ENCODE measurements at regions not wholly inside any gene's neighbourhood (a gene's known extent, or its start where the extent isn't known, plus 50 kb on each side); places are given as distances from the start of the nearest gene placed in this dataset.

- DNase-seq, result no peak
- 86 to 90% (median 90%) methylated on average over 8 of the region's 8 CpGs for WGBS, 3 donors
- no peak overlapping the region for H3K4me3 ChIP-seq
- H3K4me1 ChIP-seq (ENCODE audit: insufficient read depth), result peaks cover 3% of the 10 kb centered on the region
- H3K27ac ChIP-seq, result no peak overlapping the region
- intact Hi-C loops (cut with DNase I), result no loop called here
- no peaks in the 10 kb centered on the region for H3K27me3 ChIP-seq
- TF ChIP-seq POLR2A (IDR thresholded peaks at IDR 0.05) (no peak), EP300 (IDR thresholded peaks at IDR 0.05) (no peak), CTCF (IDR thresholded peaks at IDR 0.05) (no peak)
- H3K9me3 ChIP-seq, result no peaks in the 10 kb centered on the region
- H3K36me3 ChIP-seq, result no peaks in the 10 kb centered on the region
These were observed 269.0 kb downstream of the FAM76B start for GRCh38 chr11:95520369-95521132.

- Histone ChIP-seq H3K27ac (no peak overlapping the region), H3K4me1 (ENCODE audit: insufficient read depth) (peaks cover 3% of the 10 kb centered on the region), H3K4me3 (no peak overlapping the region), H3K27me3 (no peaks in the 10 kb centered on the region), H3K36me3 (no peaks in the 10 kb centered on the region), H3K9me3 (no peaks in the 10 kb centered on the region)
- TF ChIP-seq EP300 (IDR thresholded peaks at IDR 0.05) (no peak), CTCF (IDR thresholded peaks at IDR 0.05) (no peak), POLR2A (IDR thresholded peaks at IDR 0.05) (no peak)
- intact Hi-C loops (cut with DNase I), result loop anchor here in 1 of 4 donors (10.0 kb wide), 1 partner anchor 175 kb away; no protein-coding TSS in a partner anchor
- DNase-seq, result no peak
- WGBS, 3 donors, result 94 to 97% (median 96%) methylated on average over 4 of the region's 4 CpGs
These were observed 269.7 kb downstream of the FAM76B start for GRCh38 chr11:95519912-95520311.

GRCh38 chr11:95517453-95517852 is 272.1 kb downstream of the FAM76B start:
- WGBS, 3 donors, result 37 to 71% (median 53%) methylated on average over 1 of the region's 1 CpG
- Histone ChIP-seq H3K27ac (no peak overlapping the region), H3K27me3 (no peaks in the 10 kb centered on the region), H3K4me1 (ENCODE audit: insufficient read depth) (peaks cover 3% of the 10 kb centered on the region), H3K9me3 (no peaks in the 10 kb centered on the region), H3K36me3 (no peaks in the 10 kb centered on the region), H3K4me3 (no peak overlapping the region)
- intact Hi-C loops (cut with DNase I), result loop anchor here in 1 of 4 donors (10.0 kb wide), 1 partner anchor 177 kb away; no protein-coding TSS in a partner anchor
- TF ChIP-seq POLR2A (IDR thresholded peaks at IDR 0.05) (no peak), CTCF (IDR thresholded peaks at IDR 0.05) (no peak), EP300 (IDR thresholded peaks at IDR 0.05) (no peak)
- no peak for DNase-seq

- TF ChIP-seq EP300 (IDR thresholded peaks at IDR 0.05), result no peak
- TF ChIP-seq POLR2A (IDR thresholded peaks at IDR 0.05), result no peak
- no peak for TF ChIP-seq CTCF (IDR thresholded peaks at IDR 0.05)
- WGBS, 3 donors, result 88 to 90% (median 89%) methylated on average over 2 of the region's 2 CpGs
- DNase-seq, result no peak
- Histone ChIP-seq H3K4me1 (ENCODE audit: insufficient read depth) (peaks cover 6% of the 10 kb centered on the region), H3K9me3 (no peaks in the 10 kb centered on the region), H3K27me3 (no peaks in the 10 kb centered on the region), H3K27ac (no peak overlapping the region), H3K4me3 (no peak overlapping the region), H3K36me3 (no peaks in the 10 kb centered on the region)
- intact Hi-C loops (cut with DNase I), result loop anchor here in 1 of 4 donors (10.0 kb wide), 1 partner anchor 178 kb away; no protein-coding TSS in a partner anchor
These were observed 272.8 kb downstream of the FAM76B start for GRCh38 chr11:95516786-95517185.

Data from ovary (tissue), 7 donors.